ENCODE measurements at regions not wholly inside any gene's neighbourhood (a gene's known extent, or its start where the extent isn't known, plus 50 kb on each side); places are given as distances from the start of the nearest gene placed in this dataset.
"Not testable (repeated sequence)": the region's sequence is repeated elsewhere in the genome, so short reads cannot be mapped to it uniquely, and the experiment has no call there.

DNA sequence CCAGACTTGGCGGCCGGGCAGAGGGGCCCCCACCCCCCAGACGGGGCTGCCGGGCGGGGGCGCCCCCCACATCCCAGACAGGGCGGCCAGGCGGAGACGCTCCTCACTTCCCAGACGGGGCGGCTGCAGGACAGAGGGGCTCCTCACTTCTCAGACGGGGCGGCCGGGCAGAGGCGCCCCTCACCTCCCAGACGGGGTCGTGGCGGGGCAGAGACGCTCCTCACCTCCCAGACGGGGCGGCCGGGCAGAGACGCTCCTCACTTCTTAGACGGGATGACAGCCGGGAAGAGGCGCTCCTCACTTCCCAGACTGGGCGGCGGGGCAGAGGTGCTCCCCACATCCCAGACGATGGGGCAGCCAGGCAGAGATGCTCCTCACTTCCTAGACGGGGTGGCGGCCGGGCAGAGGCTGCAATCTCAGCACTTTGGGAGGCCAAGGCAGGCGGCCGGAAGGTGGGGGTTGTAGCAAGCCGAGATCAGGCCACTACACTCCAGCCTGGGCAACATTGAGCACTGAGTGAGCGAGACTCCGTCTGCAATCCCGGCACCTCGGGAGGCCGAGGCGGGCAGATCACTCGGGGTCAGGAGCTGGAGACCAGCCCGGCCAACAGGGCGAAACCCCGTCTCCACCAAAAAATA is 79.0 kb upstream of the TBX5 start:
- TF ChIP-seq CTCF (IDR thresholded peaks at IDR 0.05; ENCODE audit: low read depth, low read length); POLR2A (IDR thresholded peaks at IDR 0.05; ENCODE audit: extremely low read depth, insufficient read length): not testable (repeated sequence)
